Activated CD4-positive, alpha-beta T cell treated with anti-CD3 and anti-CD28 coated beads for 36 hours (primary cell): ENCODE measurements at regions not wholly inside any gene's neighbourhood (a gene's known extent, or its start where the extent isn't known, plus 50 kb on each side); places are given as distances from the start of the nearest gene placed in this dataset.
"Not testable (repeated sequence)": the region's sequence is repeated elsewhere in the genome, so short reads cannot be mapped to it uniquely, and the experiment has no call there.

Experiments used
- ATAC-seq: fragments of 200-7000 bp; cut with Tn5 transposase; one replicate; pipeline ENCODE4 v1.10.0; 2021; ENCODE audit warnings: mild to moderate bottlenecking, moderate library complexity
- CTCF ChIA-PET: fragments of 350-600 bp; sonication (Branson Sonifier 250); formaldehyde crosslinking; loops from one replicate; lab custom pipeline; 2021; ENCODE audit warnings: antibody characterized with exemption; lab: Charles Lee
- POLR2A ChIA-PET: fragments of 350-600 bp; sonication (Branson Sonifier 250); formaldehyde crosslinking; loops from one replicate; lab custom pipeline; 2021; ENCODE audit warnings: antibody characterized with exemption, inconsistent platforms; lab: Charles Lee
- DNase-seq: peaks from one replicate; pipeline ENCODE4 v3.0.0-alpha.2; 2020
- H3K27ac Mint-ChIP-seq: one replicate; pipeline ENCODE4 v1.8.0; 2021; ENCODE audit warnings: mixed read lengths
- H3K27me3 Mint-ChIP-seq: one replicate; pipeline ENCODE4 v1.8.0; 2021; ENCODE audit warnings: mixed read lengths
- H3K36me3 Mint-ChIP-seq: one replicate; pipeline ENCODE4 v1.8.0; 2021; ENCODE audit warnings: low read depth, mixed read lengths
- H3K4me1 Mint-ChIP-seq: one replicate; pipeline ENCODE4 v1.8.0; 2021; ENCODE audit warnings: mixed read lengths
- H3K4me3 Mint-ChIP-seq: one replicate; pipeline ENCODE4 v1.8.0; 2021; ENCODE audit warnings: mild to moderate bottlenecking, moderate library complexity, mixed read lengths
- H3K9me3 Mint-ChIP-seq: one replicate; pipeline ENCODE4 v1.8.0; 2021; ENCODE audit warnings: low read depth, mixed read lengths
- intact Hi-C, 2 experiments: fragments of 100-400 bp; cut with DNase I in 1 of 2; cut with micrococcal nuclease in 1 of 2; formaldehyde crosslinking; loops; one replicate each; pipeline versions ENCODE4 v1.14.2 to v1.15.1; 2022 to 2024; cut with DNase I, micrococcal nuclease

DNA sequence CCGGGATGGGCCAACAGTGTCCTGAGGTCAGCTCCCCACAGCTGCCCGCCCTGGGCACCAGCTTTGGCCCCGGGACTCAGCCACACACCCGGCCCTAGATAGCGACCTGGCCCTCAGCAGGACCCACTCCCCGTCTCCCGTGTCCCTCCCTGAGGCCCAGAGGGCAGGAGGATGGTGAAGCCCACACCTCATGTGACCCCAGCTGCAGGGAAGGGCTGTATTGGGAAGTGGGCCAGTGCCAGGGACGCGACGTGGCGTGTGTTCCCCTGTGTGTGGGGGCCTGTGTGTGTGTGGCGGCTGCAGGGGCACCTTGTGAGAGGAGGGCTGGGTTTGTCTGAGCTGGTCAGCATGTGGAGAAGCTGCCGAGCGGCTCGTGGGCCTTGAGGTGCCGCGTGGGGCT, 241.7 kb downstream of the TMEM121 start:
- H3K9me3 Mint-ChIP-seq, H3K36me3 Mint-ChIP-seq, H3K27ac Mint-ChIP-seq, H3K4me1 Mint-ChIP-seq, DNase-seq, ATAC-seq, H3K4me3 Mint-ChIP-seq, H3K27me3 Mint-ChIP-seq, POLR2A ChIA-PET, CTCF ChIA-PET: not testable (repeated sequence)
- intact Hi-C loops, result loop anchor here (5.0 kb wide), 1 partner anchor 36 kb away; no protein-coding TSS in a partner anchor

DNA sequence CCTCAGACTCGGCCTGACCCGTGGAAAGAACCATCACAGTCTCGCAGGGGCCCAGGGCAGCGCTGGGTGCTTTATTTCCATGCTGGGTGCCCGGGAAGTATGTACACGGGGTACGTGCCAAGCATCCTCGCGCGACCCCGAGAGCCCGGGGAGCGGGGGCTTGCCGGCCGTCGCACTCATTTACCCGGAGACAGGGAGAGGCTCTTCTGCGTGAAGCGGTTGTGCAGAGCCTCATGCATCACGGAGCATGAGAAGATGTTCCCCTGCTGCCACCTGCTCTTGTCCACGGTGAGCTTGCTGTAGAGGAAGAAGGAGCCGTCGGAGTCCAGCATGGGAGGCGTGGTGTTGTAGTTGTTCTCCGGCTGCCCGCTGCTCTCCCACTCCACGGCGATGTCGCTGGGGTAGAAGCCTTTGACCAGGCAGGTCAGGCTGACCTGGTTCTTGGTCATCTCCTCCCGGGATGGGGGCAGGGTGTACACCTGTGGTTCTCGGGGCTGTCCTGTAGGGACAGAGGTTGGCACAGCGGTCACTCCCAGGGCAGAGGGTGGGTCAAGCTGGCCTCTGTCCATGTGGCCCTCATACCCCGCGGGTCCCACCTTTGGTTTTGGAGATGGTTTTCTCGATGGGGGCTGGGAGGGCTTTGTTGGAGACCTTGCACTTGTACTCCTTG, 242.8 kb downstream of the TMEM121 start:
- H3K4me1 Mint-ChIP-seq, H3K9me3 Mint-ChIP-seq, CTCF ChIA-PET, H3K36me3 Mint-ChIP-seq, ATAC-seq, H3K4me3 Mint-ChIP-seq, POLR2A ChIA-PET, H3K27ac Mint-ChIP-seq, H3K27me3 Mint-ChIP-seq, DNase-seq: not testable (repeated sequence)
- intact Hi-C loops, result loop anchor here (5.0 kb wide), 1 partner anchor 37 kb away; no protein-coding TSS in a partner anchor

DNA sequence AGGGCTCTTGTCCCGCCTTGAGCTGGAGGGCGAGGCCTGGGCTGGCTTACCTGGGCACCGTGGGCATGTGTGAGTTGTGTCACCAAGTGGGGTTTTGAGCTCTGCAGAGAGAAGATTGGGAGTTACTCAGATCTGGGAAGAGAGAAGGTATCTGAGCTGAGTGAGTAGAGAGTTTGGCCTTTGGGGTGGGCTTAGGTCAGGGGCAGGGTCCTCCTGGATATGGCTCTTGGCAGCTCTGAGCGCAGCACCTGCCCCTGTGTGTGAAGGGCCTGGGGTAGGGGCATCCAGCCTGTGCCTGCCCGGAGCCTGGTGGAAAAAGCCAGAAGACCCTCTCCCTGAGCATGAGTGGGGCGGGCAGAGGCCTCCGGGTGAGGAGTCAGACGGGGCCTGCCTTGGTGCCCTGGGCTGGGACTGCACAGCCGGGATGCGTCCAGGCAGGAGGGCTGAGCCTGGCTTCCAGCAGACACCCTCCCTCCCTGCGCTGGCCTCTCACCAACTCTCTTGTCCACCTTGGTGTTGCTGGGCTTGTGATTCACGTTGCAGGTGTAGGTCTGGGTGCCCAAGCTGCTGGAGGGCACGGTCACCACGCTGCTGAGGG, 244.3 kb downstream of the TMEM121 start:
- H3K36me3 Mint-ChIP-seq, ATAC-seq, DNase-seq, intact Hi-C loops, H3K27ac Mint-ChIP-seq, POLR2A ChIA-PET, H3K9me3 Mint-ChIP-seq, H3K4me1 Mint-ChIP-seq, H3K4me3 Mint-ChIP-seq, H3K27me3 Mint-ChIP-seq, CTCF ChIA-PET: not testable (repeated sequence)

DNA sequence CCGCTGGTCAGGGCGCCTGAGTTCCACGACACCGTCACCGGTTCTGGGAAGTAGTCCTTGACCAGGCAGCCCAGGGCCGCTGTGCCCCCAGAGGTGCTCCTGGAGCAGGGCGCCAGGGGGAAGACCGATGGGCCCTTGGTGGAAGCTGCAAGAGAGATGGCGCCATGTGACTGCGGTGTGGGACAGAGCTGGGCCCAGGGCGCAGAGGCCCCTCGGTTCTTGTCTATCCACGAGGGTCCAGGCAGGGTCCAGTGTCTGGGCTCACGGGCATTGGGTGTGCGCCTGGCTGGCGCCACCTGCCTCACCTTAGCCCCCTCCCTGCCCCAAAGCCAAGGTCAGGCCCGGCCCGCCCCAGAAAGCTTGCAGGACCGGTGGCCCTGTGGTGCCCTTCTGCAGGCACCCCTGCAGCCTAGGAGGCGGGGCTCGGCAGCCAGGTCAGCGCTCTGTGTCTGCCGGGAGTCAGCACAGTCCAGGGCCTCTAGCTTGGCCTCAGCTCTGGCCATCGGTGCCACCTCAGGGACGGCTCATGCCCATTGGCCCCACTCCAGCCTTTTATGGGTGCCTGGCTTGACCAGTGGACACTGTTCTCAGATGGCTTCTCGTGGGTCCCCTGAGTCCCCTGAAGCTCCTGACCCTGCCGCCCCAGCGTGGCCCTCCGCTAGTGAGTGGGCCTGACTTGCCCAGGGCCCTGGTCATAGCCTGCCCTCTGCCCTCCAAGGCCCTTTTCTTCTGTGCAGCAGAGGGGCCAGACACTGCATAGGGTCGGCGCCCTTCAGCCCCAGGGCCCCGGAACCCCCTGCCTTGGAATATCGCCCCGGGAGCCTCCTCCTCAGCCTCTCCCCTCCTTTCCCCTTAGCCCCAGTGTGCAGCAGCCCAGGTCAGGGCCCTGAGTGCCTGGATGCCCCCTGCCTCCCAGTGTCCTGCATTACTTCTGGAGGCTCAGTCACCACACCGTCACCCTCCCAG, 245.2 kb downstream of the TMEM121 start:
- H3K4me1 Mint-ChIP-seq, CTCF ChIA-PET, ATAC-seq, H3K4me3 Mint-ChIP-seq, H3K27ac Mint-ChIP-seq, POLR2A ChIA-PET, DNase-seq, intact Hi-C loops, H3K9me3 Mint-ChIP-seq, H3K36me3 Mint-ChIP-seq, H3K27me3 Mint-ChIP-seq: not testable (repeated sequence)

DNA sequence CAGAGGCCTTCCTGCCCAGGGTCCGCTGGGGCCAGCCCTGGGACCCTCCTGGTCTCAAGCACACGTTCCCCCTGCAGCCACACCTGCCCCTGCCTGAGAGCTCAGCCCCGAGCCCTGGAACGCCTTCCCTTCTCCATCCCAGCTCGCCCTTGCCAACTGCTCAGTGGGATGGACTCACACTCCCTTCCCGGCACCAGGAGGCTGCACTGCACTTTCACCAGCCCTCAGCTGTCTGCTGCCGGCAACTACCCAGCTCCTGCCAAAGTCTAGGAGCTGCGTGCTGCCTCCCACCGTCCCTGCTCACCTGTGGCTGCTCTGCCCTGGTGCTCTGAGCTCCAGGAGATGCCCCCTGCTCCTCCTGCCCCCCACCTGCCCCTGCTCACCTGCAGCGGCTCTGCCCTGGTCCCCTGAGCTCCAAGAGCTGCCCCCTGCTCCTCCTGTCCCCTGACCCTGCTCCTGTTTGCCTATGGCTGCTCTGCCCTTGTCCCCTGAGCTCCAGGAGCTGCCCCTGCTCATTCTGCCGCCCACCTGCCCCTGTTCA, 246.4 kb downstream of the TMEM121 start:
- H3K27ac Mint-ChIP-seq, H3K36me3 Mint-ChIP-seq, H3K27me3 Mint-ChIP-seq, CTCF ChIA-PET, ATAC-seq, POLR2A ChIA-PET, H3K4me1 Mint-ChIP-seq, intact Hi-C loops, H3K4me3 Mint-ChIP-seq, DNase-seq, H3K9me3 Mint-ChIP-seq: not testable (repeated sequence)

DNA sequence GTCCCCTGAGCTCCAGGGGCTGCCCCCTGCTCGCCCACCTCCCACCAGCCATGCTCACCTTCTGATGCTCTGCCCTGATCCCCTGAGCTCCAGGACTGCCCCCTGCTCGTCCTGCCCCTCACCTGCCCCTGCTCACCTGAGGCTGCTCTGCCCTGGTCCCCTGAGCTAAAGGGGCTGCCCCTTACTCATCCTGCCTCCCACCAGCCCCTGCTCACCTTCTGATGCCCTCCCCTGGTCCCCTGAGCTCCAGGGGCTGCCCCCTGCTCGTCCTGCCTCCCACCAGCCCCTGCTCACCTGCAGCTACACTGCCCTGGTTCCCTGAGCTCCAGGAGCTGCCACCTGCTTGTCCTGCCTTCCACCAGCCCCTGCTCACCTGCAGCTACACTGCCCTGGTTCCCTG, 247.2 kb downstream of the TMEM121 start:
- DNase-seq (no peak), ATAC-seq (no peak)
- no peak overlapping the region for H3K27ac Mint-ChIP-seq
- peaks cover 3% of the 10 kb centered on the region for H3K27me3 Mint-ChIP-seq
- ChIA-PET POLR2A (no interaction called here), CTCF (no interaction called here)
- H3K36me3 Mint-ChIP-seq, result no peaks in the 10 kb centered on the region
- H3K4me1 Mint-ChIP-seq, result peaks cover 5% of the 10 kb centered on the region
- intact Hi-C loops, result no loop called here
- no peak overlapping the region for H3K4me3 Mint-ChIP-seq
- H3K9me3 Mint-ChIP-seq, result peaks cover 6% of the 10 kb centered on the region

DNA sequence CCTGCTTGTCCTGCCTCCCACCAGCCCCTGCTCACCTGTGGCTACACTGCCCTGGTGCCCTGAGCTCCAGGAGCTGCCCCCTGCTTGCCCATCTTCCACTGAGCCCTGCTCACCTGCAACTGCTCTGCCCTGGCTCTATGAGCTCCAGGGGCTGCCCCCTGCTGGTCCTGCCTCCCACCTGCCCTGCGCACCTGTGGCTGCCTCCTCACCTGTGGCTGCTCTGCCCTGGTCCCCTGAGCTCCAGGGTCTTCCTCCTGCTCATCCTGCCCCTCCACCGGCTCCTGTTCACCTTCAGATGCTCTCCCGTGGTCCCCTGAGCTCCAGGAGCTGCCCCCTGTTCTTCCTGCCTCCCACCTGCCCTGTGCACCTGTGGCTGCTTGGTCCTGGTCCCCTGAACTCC, 247.6 kb downstream of the TMEM121 start:
- ATAC-seq, result no peak
- H3K9me3 Mint-ChIP-seq, result peaks cover 8% of the 10 kb centered on the region

DNA sequence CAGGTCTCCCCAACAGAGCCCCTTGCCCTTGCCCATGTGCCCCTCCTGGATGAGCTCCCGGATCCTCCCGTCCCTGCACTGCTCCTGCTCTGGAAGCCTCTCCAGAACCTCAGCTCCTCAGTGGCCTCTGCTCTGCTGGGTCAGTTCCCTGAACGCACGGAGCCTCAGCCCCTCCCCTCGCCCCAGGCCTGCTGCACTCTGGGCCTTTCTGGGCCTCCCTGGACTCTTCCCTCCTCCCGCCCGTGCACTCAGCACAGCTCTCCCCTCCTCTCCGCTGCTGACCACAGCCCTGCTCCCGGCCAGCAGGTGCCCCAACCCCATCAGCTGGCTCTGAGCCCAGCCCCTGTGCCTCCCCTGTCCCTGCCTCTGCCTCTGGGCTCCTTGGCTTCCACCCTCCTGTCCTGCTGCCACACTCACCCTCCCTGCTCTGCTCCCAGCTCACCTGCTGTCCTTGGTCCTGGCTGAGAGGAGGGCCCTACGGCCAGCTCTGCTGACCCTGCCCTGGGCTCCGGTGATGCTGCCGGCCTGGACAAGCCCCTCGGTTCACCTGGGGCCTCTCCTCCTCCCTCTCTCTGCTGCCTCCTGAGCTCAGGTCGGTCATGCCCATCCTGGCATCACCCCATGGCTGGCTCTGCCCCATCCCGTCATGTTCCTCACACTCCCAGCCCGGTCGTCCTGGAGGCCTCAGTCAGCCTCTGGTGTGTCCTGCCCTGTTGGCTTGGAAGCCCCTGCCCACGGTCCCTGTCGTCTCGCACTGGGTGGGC, 248.4 kb downstream of the TMEM121 start:
- H3K36me3 Mint-ChIP-seq, CTCF ChIA-PET, H3K4me1 Mint-ChIP-seq, intact Hi-C loops, H3K27me3 Mint-ChIP-seq, H3K27ac Mint-ChIP-seq, ATAC-seq, H3K4me3 Mint-ChIP-seq, DNase-seq: not testable (repeated sequence)
- peaks cover 13% of the 10 kb centered on the region for H3K9me3 Mint-ChIP-seq
- POLR2A ChIA-PET, result interaction anchor here (0.6 kb wide), 1 partner anchor 157 kb away, joined by 4 read pairs; no protein-coding TSS in a partner anchor

More for the DNA sequence above, 247.6 kb downstream of the TMEM121 start:
- POLR2A ChIA-PET, result no interaction called here
- Mint-ChIP-seq H3K4me1 (peaks cover 5% of the 10 kb centered on the region), H3K36me3 (no peaks in the 10 kb centered on the region), H3K27ac (no peak overlapping the region), H3K27me3 (peaks cover 3% of the 10 kb centered on the region), H3K4me3 (no peak overlapping the region)
- no peak for DNase-seq
- CTCF ChIA-PET, result no interaction called here
- intact Hi-C loops, result no loop called here

DNA sequence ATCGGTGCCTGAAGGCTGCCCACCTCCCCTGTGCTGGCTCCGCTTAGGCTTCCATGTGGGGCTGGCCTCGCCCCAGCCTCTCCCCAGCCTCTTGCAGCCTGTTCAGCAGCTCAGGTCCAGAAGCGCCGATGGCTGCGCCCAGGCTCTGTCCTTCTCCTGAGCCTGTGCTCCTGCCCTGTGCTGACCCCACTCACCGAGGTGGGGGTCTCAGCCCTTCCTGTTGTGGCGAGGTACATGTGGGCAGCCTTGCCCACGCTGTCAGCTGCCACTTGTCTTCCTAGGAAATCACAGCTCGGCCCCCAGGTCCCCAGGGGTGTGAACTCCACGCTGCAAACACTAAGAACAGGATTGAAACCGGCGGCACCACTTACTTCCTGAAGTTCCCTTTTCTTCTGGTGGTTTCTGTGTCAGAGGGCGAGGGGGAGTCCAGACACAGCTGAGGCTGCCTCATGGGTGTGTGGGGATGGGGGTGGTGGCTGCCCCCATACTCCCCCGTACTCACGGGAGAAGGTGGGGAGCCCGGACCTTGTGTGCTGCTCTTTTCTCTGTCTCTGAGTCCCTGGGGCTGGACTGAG, 249.1 kb downstream of the TMEM121 start:
- DNase-seq, CTCF ChIA-PET, intact Hi-C loops, POLR2A ChIA-PET, H3K27me3 Mint-ChIP-seq, H3K27ac Mint-ChIP-seq, H3K4me3 Mint-ChIP-seq, H3K4me1 Mint-ChIP-seq, H3K36me3 Mint-ChIP-seq: not testable (repeated sequence)
- ATAC-seq, result peak; percentile 47
- H3K9me3 Mint-ChIP-seq, result peaks cover 18% of the 10 kb centered on the region

DNA sequence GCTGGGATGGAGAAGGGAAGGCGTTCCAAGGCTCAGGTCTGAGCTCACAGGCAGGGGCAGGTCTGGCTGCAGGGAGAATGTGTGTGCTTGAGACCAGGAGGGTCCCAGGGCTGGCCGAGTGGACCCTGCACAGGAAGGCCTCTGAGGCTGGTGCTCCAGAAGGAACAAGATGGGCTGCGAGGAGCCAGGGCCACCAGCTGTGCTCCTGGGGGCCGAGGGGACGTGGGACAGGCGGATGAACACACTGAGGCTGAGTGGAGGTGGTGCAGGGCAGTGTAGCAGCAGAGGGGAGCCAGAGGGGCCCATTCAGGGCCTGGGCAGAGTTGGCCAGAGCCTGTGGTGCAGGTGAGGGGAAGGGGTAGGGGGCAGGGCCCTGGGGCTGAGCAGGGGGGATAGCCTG, 249.7 kb downstream of the TMEM121 start:
- CTCF ChIA-PET, ATAC-seq, POLR2A ChIA-PET, intact Hi-C loops, H3K4me3 Mint-ChIP-seq, H3K4me1 Mint-ChIP-seq, H3K27ac Mint-ChIP-seq, H3K36me3 Mint-ChIP-seq, DNase-seq, H3K27me3 Mint-ChIP-seq: not testable (repeated sequence)
- peaks cover 20% of the 10 kb centered on the region for H3K9me3 Mint-ChIP-seq

DNA sequence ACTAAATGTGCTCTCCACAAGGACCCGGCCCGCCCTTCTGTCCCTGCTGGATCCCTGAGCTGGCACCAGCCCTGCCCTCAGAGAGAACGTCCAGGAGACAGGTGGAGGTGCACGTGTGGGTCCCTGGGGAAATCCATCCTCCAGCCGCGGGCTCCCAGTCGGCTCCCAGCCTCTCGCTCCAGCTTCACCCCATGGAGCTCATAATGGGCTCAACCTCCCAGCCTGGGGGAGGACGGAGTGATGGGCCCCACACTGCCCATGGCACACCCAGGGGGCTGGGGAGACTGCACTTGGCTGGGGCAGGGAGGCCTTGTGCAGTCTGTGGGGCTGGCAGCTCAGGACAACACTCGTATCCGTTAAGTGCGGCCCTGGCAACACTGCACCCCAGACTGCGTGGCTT, 250.5 kb downstream of the TMEM121 start:
- Mint-ChIP-seq H3K27ac (no peak overlapping the region), H3K4me3 (no peak overlapping the region), H3K9me3 (peaks cover 23% of the 10 kb centered on the region), H3K4me1 (peaks cover 5% of the 10 kb centered on the region), H3K27me3 (peaks cover 3% of the 10 kb centered on the region), H3K36me3 (no peaks in the 10 kb centered on the region)
- ChIA-PET POLR2A (no interaction called here), CTCF (no interaction called here)
- intact Hi-C loops, result no loop called here
- DNase-seq, result no peak
- no peak for ATAC-seq
